H9 (cell line): ENCODE measurements at regions not wholly inside any gene's neighbourhood (a gene's known extent, or its start where the extent isn't known, plus 50 kb on each side); places are given as distances from the start of the nearest gene placed in this dataset.

ENCODE experiments used
- DNase-seq: peaks from one replicate; pipeline ENCODE4 v3.0.0-alpha.2; 2017
- H2AFZ ChIP-seq: one replicate; pipeline ENCODE4 v1.6.1; 2013; ENCODE audit warnings: mild to moderate bottlenecking, low read length, control low read depth, moderate library complexity
- H2AK5ac ChIP-seq: 2 replicates; pipeline ENCODE4 v1.6.1; 2013; ENCODE audit warnings: low read length, control low read depth, mixed read lengths; ENCODE audit not compliant: insufficient read length
- H2BK120ac ChIP-seq: one replicate; pipeline ENCODE4 v1.6.1; 2013; ENCODE audit warnings: low read depth, mild to moderate bottlenecking, low read length, control low read depth, inconsistent platforms; ENCODE audit not compliant: poor library complexity, severe bottlenecking
- H2BK12ac ChIP-seq: 2 replicates; pipeline ENCODE4 v1.6.1; 2013; ENCODE audit warnings: low read length, control low read depth, mixed read lengths, low read depth; ENCODE audit not compliant: insufficient read length
- H2BK15ac ChIP-seq: 2 replicates; pipeline ENCODE4 v1.6.1; 2013; ENCODE audit warnings: low read depth, low read length, control low read depth
- H2BK20ac ChIP-seq: one replicate; pipeline ENCODE4 v1.6.1; 2013; ENCODE audit warnings: low read depth, mild to moderate bottlenecking, low read length, control low read depth, inconsistent platforms; ENCODE audit not compliant: poor library complexity, severe bottlenecking
- H2BK5ac ChIP-seq: 2 replicates; pipeline ENCODE4 v1.6.1; 2013; ENCODE audit warnings: low read length, control low read depth, mixed read lengths; ENCODE audit not compliant: insufficient read length
- H3K14ac ChIP-seq: 2 replicates; pipeline ENCODE4 v1.6.1; 2013; ENCODE audit warnings: low read length, control low read depth; ENCODE audit not compliant: insufficient read depth
- H3K18ac ChIP-seq: 2 replicates; pipeline ENCODE4 v1.6.1; 2013; ENCODE audit warnings: low read depth, mild to moderate bottlenecking, mixed read lengths, low read length, control low read depth; ENCODE audit not compliant: insufficient read length
- H3K23ac ChIP-seq: 2 replicates; pipeline ENCODE4 v1.6.1; 2013; ENCODE audit warnings: low read length, control low read depth, mixed read lengths, low read depth; ENCODE audit not compliant: insufficient read length
- H3K23me2 ChIP-seq: 2 replicates; pipeline ENCODE4 v1.6.1; 2013; ENCODE audit warnings: low read depth, mild to moderate bottlenecking, mixed read lengths, low read length, control low read depth; ENCODE audit not compliant: insufficient read length, poor library complexity, severe bottlenecking
- H3K27ac ChIP-seq: 2 replicates; pipeline ENCODE4 v1.5.1; 2013; ENCODE audit warnings: low read length, control low read depth, mixed read lengths, low read depth; ENCODE audit not compliant: insufficient read length
- H3K27me3 ChIP-seq: 2 replicates; pipeline ENCODE4 v1.6.1; 2013; ENCODE audit warnings: low read length, control low read depth, inconsistent platforms; ENCODE audit not compliant: insufficient read depth
- H3K4ac ChIP-seq: 2 replicates; pipeline ENCODE4 v1.6.1; 2013; ENCODE audit warnings: low read depth, mild to moderate bottlenecking, control low read depth, inconsistent platforms, low read length, moderate library complexity
- H3K4me1 ChIP-seq: 2 replicates; pipeline ENCODE4 v1.6.1; 2013; ENCODE audit warnings: low read length, control low read depth, inconsistent platforms; ENCODE audit not compliant: insufficient read depth
- H3K4me2 ChIP-seq: 2 replicates; pipeline ENCODE4 v1.6.1; 2013; ENCODE audit warnings: low read length, control low read depth, mixed read lengths; ENCODE audit not compliant: insufficient read length, insufficient read depth
- H3K56ac ChIP-seq: 2 replicates; pipeline ENCODE4 v1.6.1; 2013; ENCODE audit warnings: low read depth, mild to moderate bottlenecking, mixed read lengths, low read length, control low read depth; ENCODE audit not compliant: insufficient read length
- H3K79me1 ChIP-seq: 2 replicates; pipeline ENCODE4 v1.6.1; 2013; ENCODE audit warnings: low read depth, mild to moderate bottlenecking, moderate library complexity, low read length, control low read depth, inconsistent platforms; ENCODE audit not compliant: insufficient read depth, poor library complexity, severe bottlenecking
- H3K79me2 ChIP-seq: 2 replicates; pipeline ENCODE4 v1.6.1; 2013; ENCODE audit warnings: low read length, control low read depth, inconsistent platforms; ENCODE audit not compliant: insufficient read depth
- H3K9ac ChIP-seq: 2 replicates; pipeline ENCODE4 v1.6.1; 2013; ENCODE audit warnings: low read length, control low read depth, mixed read lengths; ENCODE audit not compliant: insufficient read length; ENCODE audit errors: extremely low read depth
- H3K9me3 ChIP-seq: one replicate; pipeline ENCODE4 v1.6.1; 2013; ENCODE audit warnings: low read depth, low read length, inconsistent platforms; ENCODE audit not compliant: control insufficient read depth
- H3T11ph ChIP-seq: one replicate; pipeline ENCODE4 v1.6.1; 2013; ENCODE audit warnings: mild to moderate bottlenecking, low read length, control low read depth, inconsistent platforms
- H4K20me1 ChIP-seq: one replicate; pipeline ENCODE4 v1.6.1; 2013; ENCODE audit not compliant: control insufficient read depth, insufficient read length, insufficient read depth
- H4K5ac ChIP-seq: 2 replicates; pipeline ENCODE4 v1.6.1; 2013; ENCODE audit warnings: low read depth, mild to moderate bottlenecking, mixed read lengths, low read length, control low read depth; ENCODE audit not compliant: insufficient read length
- H4K8ac ChIP-seq: replicated peaks from 2 replicates; pipeline ENCODE4 v1.6.1; 2013; ENCODE audit warnings: low read length, control low read depth, mixed read lengths, low read depth; ENCODE audit not compliant: insufficient read length
- H4K91ac ChIP-seq: 2 replicates; pipeline ENCODE4 v1.6.1; 2013; ENCODE audit warnings: low read depth, mild to moderate bottlenecking, moderate library complexity, mixed read lengths, low read length, control low read depth; ENCODE audit not compliant: insufficient read length
- H3K27ac Mint-ChIP-seq, 3 experiments: 2 replicates in 2 of 3; 3 replicates in 1 of 3; pipeline ENCODE4 v1.8.0; 2020 to 2021; ENCODE audit warnings: mixed read lengths in 3 of 3, mild to moderate bottlenecking in 1 of 3, moderate library complexity in 1 of 3
- H3K27me3 Mint-ChIP-seq: 2 replicates; pipeline ENCODE4 v1.8.0; 2021; ENCODE audit warnings: low read depth, mild to moderate bottlenecking, moderate library complexity, mixed read lengths
- H3K36me3 Mint-ChIP-seq, 3 experiments: 2 replicates in 2 of 3; 3 replicates in 1 of 3; pipeline ENCODE4 v1.8.0; 2020 to 2021; ENCODE audit warnings: low read depth in 3 of 3, mixed read lengths in 3 of 3; ENCODE audit not compliant: insufficient read depth in 1 of 3
- H3K4me1 Mint-ChIP-seq, 2 experiments: 2 replicates each; pipeline ENCODE4 v1.8.0; 2020; ENCODE audit warnings: mixed read lengths in 2 of 2
- H3K4me3 Mint-ChIP-seq, 2 experiments: 2 replicates in 1 of 2; 3 replicates in 1 of 2; pipeline ENCODE4 v1.8.0; 2020 to 2021; ENCODE audit warnings: mild to moderate bottlenecking in 2 of 2, mixed read lengths in 2 of 2, moderate library complexity in 1 of 2
- H3K9me3 Mint-ChIP-seq, 2 experiments: 2 replicates in 1 of 2; 3 replicates in 1 of 2; pipeline ENCODE4 v1.8.0; 2020; ENCODE audit warnings: mild to moderate bottlenecking in 2 of 2, mixed read lengths in 2 of 2, moderate library complexity in 1 of 2
- CTCF ChIP-seq: fragments of 200-600 bp; sonication (generic); conservative IDR thresholded peaks from 3 replicates; pipeline ENCODE4 v1.8.0; 2021; ENCODE audit warnings: antibody characterized with exemption, mild to moderate bottlenecking
- WGBS: extraction: QIAGEN DNeasy Blood & Tissue Kit; methylation state at CpG from one replicate; pipeline ENCODE4 v1.1.7; 2013; ENCODE audit warnings: missing lambda C conversion rate, low lambda C conversion rate, mixed read lengths; ENCODE audit not compliant: insufficient read length; ENCODE audit errors: extremely low coverage; 5-methylcytosine and 5-hydroxymethylcytosine counted together

GRCh38 chr14:83042858-83043257 is 1509.2 kb upstream of the SEL1L start:
- H3K4me3 Mint-ChIP-seq: no peak overlapping the region
- H3K4me2 ChIP-seq: no peak overlapping the region
- H3K79me1 ChIP-seq: no peaks in the 10 kb centered on the region
- H3K4ac ChIP-seq: no peak overlapping the region
- H3K18ac ChIP-seq: no peak overlapping the region
- no peak overlapping the region for H2BK15ac ChIP-seq
- no peak overlapping the region for H4K91ac ChIP-seq
- DNase-seq: no peak
- no peaks in the 10 kb centered on the region for H3K79me2 ChIP-seq
- no peak overlapping the region for H2BK20ac ChIP-seq
- no peaks in the 10 kb centered on the region for H3K4me1 ChIP-seq
- H3K56ac ChIP-seq: no peak overlapping the region
- no peak overlapping the region for H3K27ac ChIP-seq
- no CpG with 5 or more reads among the region's 2 CpGs for WGBS
- H3K9me3 Mint-ChIP-seq: no peaks in the 10 kb centered on the region
- H3K23ac ChIP-seq: no peak overlapping the region
- H2BK5ac ChIP-seq: no peak overlapping the region
- no peak overlapping the region for H3K9ac ChIP-seq
- H2AK5ac ChIP-seq: no peak overlapping the region
- H3K9me3 ChIP-seq: no peaks in the 10 kb centered on the region
- no peak overlapping the region for H4K8ac ChIP-seq
- no peaks in the 10 kb centered on the region for H3K27me3 Mint-ChIP-seq
- peaks cover 7% of the 10 kb centered on the region in 2 experiments; a peak in 3 of 4 replicates for H3K4me1 Mint-ChIP-seq
- no peak overlapping the region for H4K5ac ChIP-seq
- H3T11ph ChIP-seq: no peak overlapping the region
- no peak for TF ChIP-seq CTCF
- no peak overlapping the region for H2AFZ ChIP-seq
- H4K20me1 ChIP-seq: no peaks in the 10 kb centered on the region
- no peaks in the 10 kb centered on the region for H3K23me2 ChIP-seq
- no peaks in the 10 kb centered on the region for H3K27me3 ChIP-seq
- no peak overlapping the region for H3K27ac Mint-ChIP-seq
- H2BK120ac ChIP-seq: no peak overlapping the region
- H2BK12ac ChIP-seq: no peak overlapping the region
- H3K14ac ChIP-seq: no peak overlapping the region
- H3K36me3 Mint-ChIP-seq: no peaks in the 10 kb centered on the region
